Spleen (tissue), 11 donors: ENCODE measurements at regions not wholly inside any gene's neighbourhood (a gene's known extent, or its start where the extent isn't known, plus 50 kb on each side); places are given as distances from the start of the nearest gene placed in this dataset.
A peak's percentile ranks its signal among the peaks of the same experiment; 100 is the strongest.

ENCODE experiments used
- DNase-seq: peaks from one replicate; pipeline ENCODE4 v3.0.0-alpha.2; 2020
- H3K27ac ChIP-seq, 8 donors: fragments of 200-600 bp; sonication (generic) in 7 of 8; 1 replicate in 4 of 8; 2 replicates in 4 of 8; pipeline versions ENCODE4 v1.5.0 to v1.8.0; 2016 to 2021; ENCODE audit warnings: inconsistent platforms in 4 of 8, mild to moderate bottlenecking in 4 of 8, moderate library complexity in 1 of 8
- H3K27me3 ChIP-seq, 7 donors: fragments of 200-600 bp; sonication (generic) in 6 of 7; replicated peaks in 1 of 7; 1 replicate in 4 of 7; 2 replicates in 3 of 7; pipeline versions ENCODE4 v1.5.0 to v1.8.0; 2016 to 2021; ENCODE audit warnings: inconsistent platforms in 3 of 7, mild to moderate bottlenecking in 1 of 7
- H3K36me3 ChIP-seq, 6 donors: fragments of 200-600 bp; sonication (generic) in 5 of 6; 1 replicate in 4 of 6; 2 replicates in 2 of 6; pipeline versions ENCODE4 v1.5.0 to v1.8.0; 2016 to 2021; ENCODE audit warnings: inconsistent platforms in 2 of 6
- H3K4me1 ChIP-seq, 6 donors: fragments of 200-600 bp; sonication (generic) in 5 of 6; 1 replicate in 3 of 6; 2 replicates in 3 of 6; pipeline versions ENCODE4 v1.5.0 to v1.8.0; 2016 to 2021; ENCODE audit warnings: inconsistent platforms in 3 of 6
- H3K4me3 ChIP-seq, 8 donors: fragments of 200-600 bp; sonication (generic) in 7 of 8; 1 replicate in 4 of 8; 2 replicates in 4 of 8; pipeline versions ENCODE4 v1.5.0 to v1.8.0; 2016 to 2021; ENCODE audit warnings: inconsistent platforms in 4 of 8, mild to moderate bottlenecking in 4 of 8, moderate library complexity in 2 of 8
- H3K9me3 ChIP-seq, 8 donors: fragments of 200-600 bp; sonication (generic) in 7 of 8; 1 replicate in 4 of 8; 2 replicates in 4 of 8; pipeline versions ENCODE4 v1.5.0 to v1.8.0; 2016 to 2021; ENCODE audit warnings: inconsistent platforms in 4 of 8
- CTCF ChIP-seq, 11 experiments: fragments of 200-600 bp in 7 of 11; fragments of 450-650 bp in 4 of 11; sonication (generic) in 4 of 11; IDR thresholded peaks in 8 of 11; conservative IDR thresholded peaks in 3 of 11; 1 replicate in 7 of 11; 2 replicates in 4 of 11; pipeline versions ENCODE4 v1.4.0 to v1.8.0; 2016 to 2021; ENCODE audit warnings: antibody characterized with exemption in 11 of 11, inconsistent platforms in 4 of 11, mild to moderate bottlenecking in 1 of 11
- POLR2A ChIP-seq, 3 donors: fragments of 450-650 bp; IDR thresholded peaks; one replicate each; pipeline ENCODE4 v1.5.1; 2017; ENCODE audit warnings: antibody characterized with exemption in 3 of 3, mild to moderate bottlenecking in 1 of 3
- POLR2AphosphoS5 ChIP-seq, 3 donors: sonication (generic); formaldehyde crosslinking; IDR thresholded peaks; one replicate each; pipeline ENCODE4 v1.5.1; 2017; ENCODE audit warnings: antibody characterized with exemption in 3 of 3
- WGBS, 5 donors: extraction: QIAGEN DNeasy Blood & Tissue Kit in 3 of 5; methylation state at CpG; one replicate each; pipeline versions ENCODE4 v1.1.5 to v1.1.7; 2013 to 2018; 5-methylcytosine and 5-hydroxymethylcytosine counted together
- intact Hi-C: fragments of 100-400 bp; cut with DNase I; formaldehyde crosslinking; loops from one replicate; pipeline ENCODE4 v1.15.0; 2023; ENCODE audit warnings: low total_unique reads
- donor health status: healthy with polysubstance abuse.
- donor health status: DM: no; HTN: no; CAD: no; lungs with moderate emphysema.
- donor health status: DM: no; HTN: no; CAD: no.
- donor health status: Bipolar disorder and iron deficiency.
- donor health status: healthy.
- donor health status: DM: no; HTN: no; CAD: no.
- donor health status: DM: yes; HTN: yes; CAD: no.

DNA sequence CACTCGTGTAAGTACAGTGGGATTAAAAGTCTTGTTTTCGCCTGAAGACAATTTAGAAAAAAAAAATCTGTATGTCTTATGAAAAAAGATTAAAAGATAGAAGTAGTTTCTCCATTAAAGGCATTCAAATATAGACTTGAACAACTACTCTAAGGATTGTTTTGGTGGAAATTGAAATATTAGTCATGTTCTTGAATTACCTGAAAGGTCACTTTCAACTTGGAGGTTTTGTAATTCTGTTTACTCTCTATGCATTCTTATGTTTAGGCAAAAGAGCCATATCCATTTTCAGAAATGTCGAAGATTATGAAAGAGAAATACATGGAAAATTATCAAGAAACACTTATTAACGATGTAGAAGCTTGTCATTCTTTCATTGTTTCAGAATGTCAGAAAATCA is 373.7 kb downstream of the ARL4A start:
- Histone ChIP-seq H3K27me3 (no peaks in the 10 kb centered on the region), H3K36me3 (no peaks in the 10 kb centered on the region), H3K9me3 (no peaks in the 10 kb centered on the region), H3K4me3 (no peak overlapping the region), H3K27ac (peak overlapping the region in 2 of 8 donors; percentile 26 to 40), H3K4me1 (peaks cover 3 to 31% (median 22%) of the 10 kb centered on the region in 6 donors)
- TF ChIP-seq POLR2AphosphoS5 (IDR thresholded peaks at IDR 0.05) (no peak), CTCF (IDR thresholded peaks at IDR 0.05 in 8 of 11, conservative IDR thresholded peaks at IDR 0.05 in 3 of 11) (no peak), POLR2A (IDR thresholded peaks at IDR 0.05) (no peak)
- 82 to 93% (median 88%) methylated on average over 4 of the region's 4 CpGs for WGBS, 5 donors
- intact Hi-C loops = no loop called here
- no peak for DNase-seq

DNA sequence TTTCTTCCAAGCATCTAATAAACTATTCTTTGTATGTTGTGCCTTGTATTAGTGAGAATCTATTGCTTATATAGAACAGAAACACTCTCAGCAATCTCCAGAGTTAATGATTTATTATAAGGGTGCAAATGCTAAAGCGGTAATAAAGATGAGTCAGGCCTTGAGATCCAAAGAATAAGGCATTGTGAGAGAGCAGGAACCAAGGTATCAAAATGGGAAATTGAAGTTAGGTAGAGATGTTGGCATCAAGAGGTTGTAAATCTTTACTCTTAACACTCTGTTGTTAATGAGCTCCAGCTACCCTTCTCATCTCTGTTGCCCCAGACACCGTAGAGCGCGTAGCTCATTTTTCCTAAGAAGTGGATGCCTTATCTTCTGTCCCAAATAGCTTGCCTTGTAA is 375.2 kb downstream of the ARL4A start:
- H3K4me1 ChIP-seq = peaks cover 0 to 15% (median 7%) of the 10 kb centered on the region in 6 donors
- no peaks in the 10 kb centered on the region for H3K9me3 ChIP-seq
- no peak for DNase-seq
- H3K27ac ChIP-seq = no peak overlapping the region
- H3K4me3 ChIP-seq = no peak overlapping the region
- intact Hi-C loops = no loop called here
- 94 to 99% (median 96%) methylated on average over 4 of the region's 4 CpGs for WGBS, 5 donors
- H3K36me3 ChIP-seq = no peaks in the 10 kb centered on the region
- no peaks in the 10 kb centered on the region for H3K27me3 ChIP-seq
- no peak for TF ChIP-seq CTCF (IDR thresholded peaks at IDR 0.05 in 8 of 11, conservative IDR thresholded peaks at IDR 0.05 in 3 of 11)
- TF ChIP-seq POLR2A (IDR thresholded peaks at IDR 0.05) = no peak
- no peak for TF ChIP-seq POLR2AphosphoS5 (IDR thresholded peaks at IDR 0.05)

DNA sequence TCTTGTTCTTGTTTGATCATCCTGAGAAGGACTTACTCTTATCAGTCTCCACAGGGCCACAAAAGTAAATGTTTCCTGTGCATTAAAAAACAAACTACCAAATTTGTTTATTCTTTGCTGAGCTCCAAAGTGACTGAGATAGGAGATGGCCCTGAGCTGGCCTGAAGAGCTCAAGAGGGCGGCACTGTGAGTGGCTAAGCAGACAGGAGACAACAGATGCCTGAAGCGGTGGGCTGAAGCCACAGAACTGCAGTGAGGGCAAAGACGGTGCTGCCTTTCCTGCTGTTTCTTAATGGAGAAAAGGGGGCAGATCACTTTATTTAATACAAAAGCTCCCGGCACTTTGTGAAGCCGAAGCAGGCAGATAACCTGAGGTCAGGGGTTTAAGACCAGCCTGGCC is 379.6 kb downstream of the ARL4A start:
- H3K36me3 ChIP-seq = no peaks in the 10 kb centered on the region
- WGBS, 5 donors = 67 to 79% (median 72%) methylated on average over 5 of the region's 5 CpGs
- H3K9me3 ChIP-seq = no peaks in the 10 kb centered on the region
- peak overlapping the region in 1 of 8 donors; percentile 13 for H3K27ac ChIP-seq
- intact Hi-C loops = no loop called here
- no peak for DNase-seq
- H3K27me3 ChIP-seq = no peaks in the 10 kb centered on the region
- no peak for TF ChIP-seq POLR2A (IDR thresholded peaks at IDR 0.05)
- no peak overlapping the region for H3K4me3 ChIP-seq
- no peaks in the 10 kb centered on the region for H3K4me1 ChIP-seq

DNA sequence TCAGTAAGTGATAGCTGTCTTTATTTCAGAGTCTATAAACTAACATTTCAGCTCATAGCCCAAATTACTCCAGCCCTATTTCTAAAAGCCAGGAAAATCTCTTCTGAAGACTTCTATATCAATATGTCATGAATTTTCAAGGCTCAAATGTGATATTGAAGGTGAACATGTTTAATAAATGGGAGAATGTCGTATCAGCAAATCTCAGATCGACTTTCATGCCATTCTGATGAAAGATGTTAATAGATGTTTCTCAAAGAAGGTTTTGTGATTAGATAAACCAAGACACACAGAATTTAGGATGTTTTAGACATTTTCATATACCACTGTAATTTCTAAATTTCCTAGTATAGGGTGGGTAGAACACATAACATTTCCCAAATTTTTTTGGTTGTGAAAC is 380.6 kb downstream of the ARL4A start:
- intact Hi-C loops = no loop called here
- Histone ChIP-seq H3K9me3 (no peaks in the 10 kb centered on the region), H3K4me3 (no peak overlapping the region), H3K4me1 (no peaks in the 10 kb centered on the region), H3K27me3 (no peaks in the 10 kb centered on the region), H3K27ac (no peak overlapping the region), H3K36me3 (no peaks in the 10 kb centered on the region)
- TF ChIP-seq POLR2A (IDR thresholded peaks at IDR 0.05) (no peak), POLR2AphosphoS5 (IDR thresholded peaks at IDR 0.05) (no peak), CTCF (IDR thresholded peaks at IDR 0.05 in 8 of 11, conservative IDR thresholded peaks at IDR 0.05 in 3 of 11) (no peak)
- WGBS, 5 donors = 78 to 92% (median 85%) methylated on average over 2 of the region's 2 CpGs
- no peak for DNase-seq

DNA sequence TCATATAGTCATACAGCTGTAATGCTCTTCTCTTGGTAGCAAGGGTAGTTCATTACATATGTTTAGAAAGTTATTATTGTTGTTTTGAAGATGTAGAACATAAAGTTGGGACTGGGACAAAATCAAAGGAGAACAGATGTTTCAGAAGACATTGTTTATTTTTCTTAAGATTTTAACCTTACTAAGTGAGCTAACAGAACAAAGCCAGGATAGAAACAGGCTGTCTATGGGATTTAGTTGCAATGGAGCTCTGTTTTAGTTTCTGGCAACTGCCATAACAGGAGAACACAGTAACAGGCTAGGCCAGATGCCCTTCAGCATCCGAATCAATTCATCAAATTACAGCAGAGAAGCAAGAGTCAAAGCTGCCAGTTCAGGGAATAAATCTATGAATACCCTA is 382.4 kb downstream of the ARL4A start:
- DNase-seq = no peak
- TF ChIP-seq POLR2AphosphoS5 (IDR thresholded peaks at IDR 0.05) = no peak
- no peak for TF ChIP-seq CTCF (IDR thresholded peaks at IDR 0.05 in 8 of 11, conservative IDR thresholded peaks at IDR 0.05 in 3 of 11)
- TF ChIP-seq POLR2A (IDR thresholded peaks at IDR 0.05) = no peak
- intact Hi-C loops = no loop called here
- WGBS, 5 donors = 86 to 100% (median 93%) methylated on average over 1 of the region's 1 CpG
- no peaks in the 10 kb centered on the region for H3K27me3 ChIP-seq
- H3K27ac ChIP-seq = no peak overlapping the region
- H3K4me1 ChIP-seq = no peaks in the 10 kb centered on the region
- H3K9me3 ChIP-seq = no peaks in the 10 kb centered on the region
- no peak overlapping the region for H3K4me3 ChIP-seq
- no peaks in the 10 kb centered on the region for H3K36me3 ChIP-seq
